G401 (cell line): ENCODE measurements at regions not wholly inside any gene's neighbourhood (a gene's known extent, or its start where the extent isn't known, plus 50 kb on each side); places are given as distances from the start of the nearest gene placed in this dataset.

Experiments
- DNase-seq: peaks from one replicate; pipeline ENCODE4 v3.0.0-alpha.2; 2015; ENCODE audit warnings: low spot score
- in situ Hi-C: cut with HindIII; loops from 2 replicates; pipeline ENCODE4 v1.10.0; 2016; ENCODE audit warnings: low sequenced_read_pairs, mixed read lengths

GRCh38 chr17:17398188-17398942, 78.4 kb upstream of the MED9 start:
- DNase-seq = peak; percentile 48
- in situ Hi-C loops = no loop called here

GRCh38 chr17:17398943-17399926, 77.6 kb upstream of the MED9 start:
- DNase-seq = no peak
- in situ Hi-C loops = no loop called here

GRCh38 chr17:17400070-17400469, 76.7 kb upstream of the MED9 start:
- DNase-seq = no peak
- in situ Hi-C loops = no loop called here

- in situ Hi-C loops = no loop called here
- DNase-seq = no peak
These were observed 76.1 kb upstream of the MED9 start for GRCh38 chr17:17400566-17401184.

GRCh38 chr17:17401271-17401781, 75.5 kb upstream of the MED9 start:
- no peak for DNase-seq
- in situ Hi-C loops = no loop called here

- no peak for DNase-seq
- in situ Hi-C loops = no loop called here
These were observed 74.2 kb upstream of the MED9 start for GRCh38 chr17:17402558-17402957.

- DNase-seq = no peak
- in situ Hi-C loops = no loop called here
These were observed 73.7 kb upstream of the MED9 start for GRCh38 chr17:17403065-17403464.

- no peak for DNase-seq
- in situ Hi-C loops = no loop called here
These were observed 72.8 kb upstream of the MED9 start for GRCh38 chr17:17403899-17404576.

- in situ Hi-C loops = no loop called here
- DNase-seq = no peak
These were observed 71.1 kb upstream of the MED9 start for GRCh38 chr17:17405673-17406072.

- in situ Hi-C loops = no loop called here
- DNase-seq = no peak
These were observed 70.6 kb upstream of the MED9 start for GRCh38 chr17:17406225-17406624.

GRCh38 chr17:17408236-17408794, 68.5 kb upstream of the MED9 start:
- in situ Hi-C loops = no loop called here
- no peak for DNase-seq

GRCh38 chr17:17410357-17410756, 66.4 kb upstream of the MED9 start:
- DNase-seq = no peak
- in situ Hi-C loops = no loop called here

GRCh38 chr17:17411692-17412091, 65.1 kb upstream of the MED9 start:
- DNase-seq = no peak
- in situ Hi-C loops = no loop called here

- DNase-seq = peak; percentile 6
- in situ Hi-C loops = no loop called here
These were observed 64.5 kb upstream of the MED9 start for GRCh38 chr17:17412326-17412725.

- in situ Hi-C loops = no loop called here
- no peak for DNase-seq
These were observed 63.5 kb upstream of the MED9 start for GRCh38 chr17:17413215-17413792.

- DNase-seq = peak; percentile 11
- in situ Hi-C loops = no loop called here
These were observed 63.0 kb upstream of the MED9 start for GRCh38 chr17:17413821-17414220.

- in situ Hi-C loops = no loop called here
These were observed 62.4 kb upstream of the MED9 start for GRCh38 chr17:17414341-17414805.

GRCh38 chr17:17415006-17415405, 61.8 kb upstream of the MED9 start:
- no peak for DNase-seq
- in situ Hi-C loops = no loop called here

More at GRCh38 chr17:17414341-17414805, 62.4 kb upstream of the MED9 start:
- peak; percentile 52 for DNase-seq
